HUES6 (cell line): ENCODE measurements at regions not wholly inside any gene's neighbourhood (a gene's known extent, or its start where the extent isn't known, plus 50 kb on each side); places are given as distances from the start of the nearest gene placed in this dataset.

Experiments
- H3K27ac ChIP-seq: 2 replicates; pipeline ENCODE4 v1.7.0; 2013; ENCODE audit warnings: low read depth, mild to moderate bottlenecking, low read length, inconsistent platforms
- H3K27me3 ChIP-seq: 2 replicates; pipeline ENCODE4 v1.6.1; 2013; ENCODE audit warnings: low read length; ENCODE audit not compliant: control insufficient read depth, insufficient read depth
- H3K36me3 ChIP-seq: 2 replicates; pipeline ENCODE4 v1.6.1; 2013; ENCODE audit warnings: low read length; ENCODE audit not compliant: control insufficient read depth, insufficient read depth
- H3K4me1 ChIP-seq: 2 replicates; pipeline ENCODE4 v1.6.1; 2013; ENCODE audit warnings: low read length; ENCODE audit not compliant: control insufficient read depth, insufficient read depth
- H3K4me3 ChIP-seq: 2 replicates; pipeline ENCODE4 v1.5.1; 2013; ENCODE audit warnings: low read depth, low read length
- H3K9ac ChIP-seq: one replicate; pipeline ENCODE4 v1.6.1; 2013; ENCODE audit warnings: mild to moderate bottlenecking, low read length
- H3K9me3 ChIP-seq: 2 replicates; pipeline ENCODE4 v1.6.1; 2013; ENCODE audit warnings: low read depth, low read length; ENCODE audit not compliant: control insufficient read depth, insufficient read depth

DNA sequence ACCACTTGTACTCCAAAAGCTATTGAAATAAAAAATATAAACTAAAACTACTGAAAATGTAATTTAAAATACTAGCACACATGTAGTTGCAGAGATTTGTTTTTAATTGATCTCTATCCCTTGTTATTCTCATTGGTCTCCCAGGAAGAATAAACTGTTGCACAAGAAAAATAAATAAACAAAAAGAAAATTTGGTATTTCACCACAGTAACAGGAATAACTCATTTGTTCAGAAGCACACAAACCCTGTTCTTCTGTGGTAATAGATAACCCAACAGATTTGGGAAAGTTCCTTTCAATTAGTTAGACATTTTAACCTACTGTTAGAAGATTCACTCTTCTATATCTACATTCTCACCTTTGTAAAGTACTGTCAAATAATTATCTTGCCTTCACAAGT lies 70.9 kb upstream of the APOOL start:
- Histone ChIP-seq H3K4me1 (no peaks in the 10 kb centered on the region), H3K4me3 (no peak overlapping the region), H3K9me3 (peaks cover 9% of the 10 kb centered on the region; the same call in 1 of the 2 replicates), H3K27ac (no peak overlapping the region), H3K9ac (no peak overlapping the region), H3K27me3 (no peaks in the 10 kb centered on the region; the same call in 1 of the 2 replicates), H3K36me3 (peaks cover 3% of the 10 kb centered on the region; the same call in 1 of the 2 replicates)

- Histone ChIP-seq H3K4me3 (no peak overlapping the region), H3K4me1 (no peaks in the 10 kb centered on the region), H3K27me3 (no peaks in the 10 kb centered on the region; the same call in 1 of the 2 replicates), H3K36me3 (no peaks in the 10 kb centered on the region; the same call in 1 of the 2 replicates), H3K9ac (no peak overlapping the region), H3K9me3 (peaks cover 2% of the 10 kb centered on the region; the same call in 1 of the 2 replicates), H3K27ac (no peak overlapping the region)
Measured at GRCh38 chrX:84933956-84934556, 69.6 kb upstream of the APOOL start.
